ENCODE measurements at regions not wholly inside any gene's neighbourhood (a gene's known extent, or its start where the extent isn't known, plus 50 kb on each side); places are given as distances from the start of the nearest gene placed in this dataset.

DNA sequence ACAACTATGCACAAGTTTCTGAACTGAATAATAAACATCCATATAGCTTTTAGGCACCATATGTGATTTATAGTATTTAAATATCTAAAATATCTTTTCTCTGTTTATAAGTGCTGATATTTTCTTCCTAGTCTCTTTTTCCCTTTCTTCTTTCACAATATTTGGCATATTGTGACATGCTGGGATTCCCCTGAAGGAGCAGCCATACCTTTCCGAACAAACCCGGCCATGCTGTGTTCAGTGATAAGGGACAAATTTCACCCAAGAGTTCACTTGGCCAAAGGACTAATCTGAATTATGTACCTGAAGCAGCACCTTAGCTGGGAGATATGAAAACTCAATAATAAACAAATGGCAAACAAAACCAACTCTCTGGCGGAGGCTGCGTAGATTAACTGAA lies 250.8 kb downstream of the RDH14 start:
- no peak overlapping the region for H3K27ac Mint-ChIP-seq
- no peaks in the 10 kb centered on the region for H3K4me1 Mint-ChIP-seq
- H3K27me3 Mint-ChIP-seq (ENCODE audit: insufficient read depth, low read depth, poor library complexity): no peaks in the 10 kb centered on the region
- Histone ChIP-seq H2AFZ (no peak overlapping the region), H3K36me3 (ENCODE audit: insufficient read depth) (no peaks in the 10 kb centered on the region), H3K4me1 (ENCODE audit: insufficient read depth) (no peaks in the 10 kb centered on the region), H3K4me2 (no peak overlapping the region), H3K27me3 (ENCODE audit: insufficient read depth) (no peaks in the 10 kb centered on the region), H3K4me3 (no peak overlapping the region), H3K27ac (ENCODE audit: low read depth) (no peak overlapping the region), H4K20me1 (replicated peaks; ENCODE audit: insufficient read depth) (no peaks in the 10 kb centered on the region), H3K9me2 (ENCODE audit: insufficient read depth) (peaks cover 23% of the 10 kb centered on the region; the same call in 1 of the 2 replicates), H3K79me2 (replicated peaks; ENCODE audit: insufficient read depth) (no peaks in the 10 kb centered on the region), H3F3A (replicated peaks; ENCODE audit: low read depth) (no peaks in the 10 kb centered on the region)
- TF ChIP-seq NANOG (IDR thresholded peaks at IDR 0.05; ENCODE audit: borderline replicate concordance): no peak
- TF ChIP-seq POLR2AphosphoS5 (IDR thresholded peaks at IDR 0.05; ENCODE audit: low read depth): no peak
- TF ChIP-seq CREB1 (CRISPR knock-in tag; IDR thresholded peaks at IDR 0.05; ENCODE audit: low read depth): no peak
- TF ChIP-seq STAT1 (IDR thresholded peaks at IDR 0.05; ENCODE audit: unreplicated experiment): no peak
- no peak for TF ChIP-seq ZNF114 (CRISPR knock-in tag; IDR thresholded peaks at IDR 0.05)
- TF ChIP-seq, protein P1, sequence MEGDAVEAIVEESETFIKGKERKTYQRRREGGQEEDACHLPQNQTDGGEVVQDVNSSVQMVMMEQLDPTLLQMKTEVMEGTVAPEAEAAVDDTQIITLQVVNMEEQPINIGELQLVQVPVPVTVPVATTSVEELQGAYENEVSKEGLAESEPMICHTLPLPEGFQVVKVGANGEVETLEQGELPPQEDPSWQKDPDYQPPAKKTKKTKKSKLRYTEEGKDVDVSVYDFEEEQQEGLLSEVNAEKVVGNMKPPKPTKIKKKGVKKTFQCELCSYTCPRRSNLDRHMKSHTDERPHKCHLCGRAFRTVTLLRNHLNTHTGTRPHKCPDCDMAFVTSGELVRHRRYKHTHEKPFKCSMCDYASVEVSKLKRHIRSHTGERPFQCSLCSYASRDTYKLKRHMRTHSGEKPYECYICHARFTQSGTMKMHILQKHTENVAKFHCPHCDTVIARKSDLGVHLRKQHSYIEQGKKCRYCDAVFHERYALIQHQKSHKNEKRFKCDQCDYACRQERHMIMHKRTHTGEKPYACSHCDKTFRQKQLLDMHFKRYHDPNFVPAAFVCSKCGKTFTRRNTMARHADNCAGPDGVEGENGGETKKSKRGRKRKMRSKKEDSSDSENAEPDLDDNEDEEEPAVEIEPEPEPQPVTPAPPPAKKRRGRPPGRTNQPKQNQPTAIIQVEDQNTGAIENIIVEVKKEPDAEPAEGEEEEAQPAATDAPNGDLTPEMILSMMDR (conservative IDR thresholded peaks at IDR 0.05; ENCODE audit: low read depth in 2 of 2): no peak
- TF ChIP-seq, protein P2, sequence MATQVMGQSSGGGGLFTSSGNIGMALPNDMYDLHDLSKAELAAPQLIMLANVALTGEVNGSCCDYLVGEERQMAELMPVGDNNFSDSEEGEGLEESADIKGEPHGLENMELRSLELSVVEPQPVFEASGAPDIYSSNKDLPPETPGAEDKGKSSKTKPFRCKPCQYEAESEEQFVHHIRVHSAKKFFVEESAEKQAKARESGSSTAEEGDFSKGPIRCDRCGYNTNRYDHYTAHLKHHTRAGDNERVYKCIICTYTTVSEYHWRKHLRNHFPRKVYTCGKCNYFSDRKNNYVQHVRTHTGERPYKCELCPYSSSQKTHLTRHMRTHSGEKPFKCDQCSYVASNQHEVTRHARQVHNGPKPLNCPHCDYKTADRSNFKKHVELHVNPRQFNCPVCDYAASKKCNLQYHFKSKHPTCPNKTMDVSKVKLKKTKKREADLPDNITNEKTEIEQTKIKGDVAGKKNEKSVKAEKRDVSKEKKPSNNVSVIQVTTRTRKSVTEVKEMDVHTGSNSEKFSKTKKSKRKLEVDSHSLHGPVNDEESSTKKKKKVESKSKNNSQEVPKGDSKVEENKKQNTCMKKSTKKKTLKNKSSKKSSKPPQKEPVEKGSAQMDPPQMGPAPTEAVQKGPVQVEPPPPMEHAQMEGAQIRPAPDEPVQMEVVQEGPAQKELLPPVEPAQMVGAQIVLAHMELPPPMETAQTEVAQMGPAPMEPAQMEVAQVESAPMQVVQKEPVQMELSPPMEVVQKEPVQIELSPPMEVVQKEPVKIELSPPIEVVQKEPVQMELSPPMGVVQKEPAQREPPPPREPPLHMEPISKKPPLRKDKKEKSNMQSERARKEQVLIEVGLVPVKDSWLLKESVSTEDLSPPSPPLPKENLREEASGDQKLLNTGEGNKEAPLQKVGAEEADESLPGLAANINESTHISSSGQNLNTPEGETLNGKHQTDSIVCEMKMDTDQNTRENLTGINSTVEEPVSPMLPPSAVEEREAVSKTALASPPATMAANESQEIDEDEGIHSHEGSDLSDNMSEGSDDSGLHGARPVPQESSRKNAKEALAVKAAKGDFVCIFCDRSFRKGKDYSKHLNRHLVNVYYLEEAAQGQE (IDR thresholded peaks at IDR 0.05; ENCODE audit: unreplicated experiment): no peak
- no peak for TF ChIP-seq ZNF331 (CRISPR knock-in tag; IDR thresholded peaks at IDR 0.05; ENCODE audit: low read depth)
- no peak for TF ChIP-seq ETS1 (IDR thresholded peaks at IDR 0.05)
- ATAC-seq (no peak), DNase-seq (ENCODE audit: low spot score) (no peak)
- 0 out of 3 replicates have a peak, but pooled peaks cover 6% of the 10 kb centered on the region for H3K9me3 Mint-ChIP-seq
- H3K36me3 Mint-ChIP-seq (ENCODE audit: low read depth): no peaks in the 10 kb centered on the region
- H3K4me3 Mint-ChIP-seq: no peak overlapping the region

DNA sequence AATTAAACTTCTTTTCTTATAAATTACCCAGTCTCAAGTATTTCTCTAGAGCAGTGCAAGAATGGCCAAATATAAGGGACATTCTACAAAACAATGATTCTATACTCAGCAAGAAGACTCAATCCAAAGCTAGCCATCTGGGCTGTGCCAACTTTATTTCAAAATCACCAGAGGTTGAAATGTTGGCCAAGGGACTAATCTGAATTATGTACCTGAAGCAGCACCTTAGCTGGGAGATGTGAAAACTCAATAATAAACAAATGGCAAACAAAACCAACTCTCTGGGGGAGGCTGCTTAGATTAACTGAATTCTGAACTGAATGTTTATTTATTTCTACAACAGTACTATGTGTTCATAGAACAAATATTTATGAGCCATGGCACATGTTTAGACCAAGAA lies 251.3 kb downstream of the RDH14 start:
- H3K27ac Mint-ChIP-seq: no peak overlapping the region
- H2AFZ ChIP-seq: no peak overlapping the region
- TF ChIP-seq ZNF462 (CRISPR knock-in tag; IDR thresholded peaks at IDR 0.05) (no peak), STAT1 (IDR thresholded peaks at IDR 0.05; ENCODE audit: unreplicated experiment) (no peak), ZNF114 (CRISPR knock-in tag; IDR thresholded peaks at IDR 0.05) (no peak)

More for the DNA sequence above, 251.3 kb downstream of the RDH14 start:
- H3K4me3 ChIP-seq: no peak overlapping the region
- H4K20me1 ChIP-seq (replicated peaks; ENCODE audit: insufficient read depth): no peaks in the 10 kb centered on the region
- no peak overlapping the region for H3K4me2 ChIP-seq
- no peaks in the 10 kb centered on the region for H3K4me1 ChIP-seq (ENCODE audit: insufficient read depth)
- 0 out of 3 replicates have a peak, but pooled peaks cover 6% of the 10 kb centered on the region for H3K9me3 Mint-ChIP-seq
- no peaks in the 10 kb centered on the region for H3F3A ChIP-seq (replicated peaks; ENCODE audit: low read depth)
- no peaks in the 10 kb centered on the region for H3K79me2 ChIP-seq (replicated peaks; ENCODE audit: insufficient read depth)
- H3K4me3 Mint-ChIP-seq: no peak overlapping the region
- H3K27ac ChIP-seq (ENCODE audit: low read depth): no peak overlapping the region
- no peaks in the 10 kb centered on the region for H3K27me3 ChIP-seq (ENCODE audit: insufficient read depth)
- H3K27me3 Mint-ChIP-seq (ENCODE audit: insufficient read depth, low read depth, poor library complexity): no peaks in the 10 kb centered on the region
- H3K36me3 ChIP-seq (ENCODE audit: insufficient read depth): no peaks in the 10 kb centered on the region
- ATAC-seq (no peak), DNase-seq (ENCODE audit: low spot score) (no peak)
- H3K9me2 ChIP-seq (ENCODE audit: insufficient read depth): peaks cover 23% of the 10 kb centered on the region; the same call in 1 of the 2 replicates
- H3K36me3 Mint-ChIP-seq (ENCODE audit: low read depth): no peaks in the 10 kb centered on the region
- no peaks in the 10 kb centered on the region for H3K4me1 Mint-ChIP-seq
